GM12865 (cell line): ENCODE measurements at regions not wholly inside any gene's neighbourhood (a gene's known extent, or its start where the extent isn't known, plus 50 kb on each side); places are given as distances from the start of the nearest gene placed in this dataset.

Source experiments
- DNase-seq: peaks from one replicate; pipeline ENCODE4 v3.0.0; 2010; ENCODE audit warnings: low read depth
- H3K4me3 ChIP-seq: 2 replicates; pipeline ENCODE4 v1.5.1; 2011; ENCODE audit warnings: mild to moderate bottlenecking, low read depth, low read length, control low read depth
- TF ChIP-seq, protein P1 (sequence below): IDR thresholded peaks from 2 replicates; pipeline ENCODE4 v1.5.1; 2011; ENCODE audit warnings: low read length, control low read depth, low read depth, inconsistent platforms; ENCODE audit not compliant: insufficient read depth; ENCODE audit errors: missing control alignments

GRCh38 chr17:20920095-20920814 lies 122.6 kb downstream of the USP22 start:
- DNase-seq: no peak
- H3K4me3 ChIP-seq: no peak overlapping the region
- TF ChIP-seq, protein P1, sequence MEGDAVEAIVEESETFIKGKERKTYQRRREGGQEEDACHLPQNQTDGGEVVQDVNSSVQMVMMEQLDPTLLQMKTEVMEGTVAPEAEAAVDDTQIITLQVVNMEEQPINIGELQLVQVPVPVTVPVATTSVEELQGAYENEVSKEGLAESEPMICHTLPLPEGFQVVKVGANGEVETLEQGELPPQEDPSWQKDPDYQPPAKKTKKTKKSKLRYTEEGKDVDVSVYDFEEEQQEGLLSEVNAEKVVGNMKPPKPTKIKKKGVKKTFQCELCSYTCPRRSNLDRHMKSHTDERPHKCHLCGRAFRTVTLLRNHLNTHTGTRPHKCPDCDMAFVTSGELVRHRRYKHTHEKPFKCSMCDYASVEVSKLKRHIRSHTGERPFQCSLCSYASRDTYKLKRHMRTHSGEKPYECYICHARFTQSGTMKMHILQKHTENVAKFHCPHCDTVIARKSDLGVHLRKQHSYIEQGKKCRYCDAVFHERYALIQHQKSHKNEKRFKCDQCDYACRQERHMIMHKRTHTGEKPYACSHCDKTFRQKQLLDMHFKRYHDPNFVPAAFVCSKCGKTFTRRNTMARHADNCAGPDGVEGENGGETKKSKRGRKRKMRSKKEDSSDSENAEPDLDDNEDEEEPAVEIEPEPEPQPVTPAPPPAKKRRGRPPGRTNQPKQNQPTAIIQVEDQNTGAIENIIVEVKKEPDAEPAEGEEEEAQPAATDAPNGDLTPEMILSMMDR: no peak

DNA sequence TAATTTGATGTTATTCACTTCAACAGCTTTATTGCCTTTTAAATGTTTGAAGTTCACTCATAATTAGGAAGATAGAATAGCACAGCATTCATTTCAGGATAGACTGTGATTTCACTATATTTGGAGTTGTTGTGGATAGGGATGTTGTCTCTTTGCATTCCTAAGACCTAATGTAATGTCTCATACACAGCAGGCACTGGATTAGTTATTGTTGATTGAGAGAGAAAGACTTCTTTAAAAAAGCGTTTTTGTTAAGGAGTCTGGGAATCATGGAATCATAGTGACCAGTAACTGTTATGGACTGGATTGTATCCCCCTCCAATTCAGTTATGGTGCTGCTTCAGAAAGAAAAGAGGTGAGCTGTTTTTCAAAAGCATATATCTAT lies 122.0 kb downstream of the USP22 start:
- H3K4me3 ChIP-seq: no peak overlapping the region
- DNase-seq: no peak
- TF ChIP-seq, protein P1: no peak

DNA sequence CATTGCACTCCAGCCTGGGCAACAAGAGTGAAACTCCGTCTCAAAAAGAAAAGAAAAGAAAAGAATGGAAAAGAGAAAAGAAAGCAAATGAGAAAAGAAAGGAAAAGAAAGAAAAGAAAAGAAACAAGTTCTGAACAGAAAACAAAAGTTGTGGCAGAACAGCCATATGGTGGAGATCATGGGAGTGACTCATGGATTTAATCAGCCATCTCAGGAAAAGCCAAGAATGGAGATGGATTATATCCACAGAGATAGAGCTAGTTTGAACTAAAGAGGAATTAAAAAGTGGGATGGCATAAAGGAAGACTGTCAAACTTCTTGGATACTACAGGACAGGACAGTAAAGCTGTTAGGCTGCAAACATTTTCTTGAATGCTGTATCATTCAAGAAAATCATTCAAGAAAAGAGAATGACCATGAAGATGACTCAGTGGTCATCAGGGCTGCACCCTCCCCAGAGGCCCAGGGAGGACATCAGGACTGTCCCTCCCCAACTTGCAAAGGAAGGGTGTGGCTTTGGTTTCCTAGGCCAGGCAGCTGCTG lies 120.6 kb downstream of the USP22 start:
- no peak overlapping the region for H3K4me3 ChIP-seq
- DNase-seq: no peak
- TF ChIP-seq, protein P1: no peak

DNA sequence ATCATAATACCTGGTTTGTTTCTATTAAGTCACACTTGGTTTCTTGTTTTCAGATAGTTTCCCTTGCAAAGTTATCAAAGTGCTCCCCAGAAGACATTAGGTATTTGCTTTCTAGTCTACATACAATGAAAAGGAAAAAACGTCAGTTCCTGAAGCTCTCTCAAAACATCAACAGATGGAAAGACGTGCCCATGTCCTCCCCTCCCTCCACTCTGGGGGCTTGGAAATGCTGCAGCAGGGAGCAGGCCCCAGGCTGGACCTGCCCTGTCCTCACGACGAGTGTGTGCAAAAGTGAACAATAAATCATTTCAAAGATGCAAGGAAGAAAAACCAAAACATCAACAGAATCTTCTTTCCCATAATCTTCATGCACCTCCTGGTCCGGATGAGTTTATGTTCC lies 118.5 kb downstream of the USP22 start:
- TF ChIP-seq, protein P1: no peak
- no peak for DNase-seq
- no peak overlapping the region for H3K4me3 ChIP-seq

DNA sequence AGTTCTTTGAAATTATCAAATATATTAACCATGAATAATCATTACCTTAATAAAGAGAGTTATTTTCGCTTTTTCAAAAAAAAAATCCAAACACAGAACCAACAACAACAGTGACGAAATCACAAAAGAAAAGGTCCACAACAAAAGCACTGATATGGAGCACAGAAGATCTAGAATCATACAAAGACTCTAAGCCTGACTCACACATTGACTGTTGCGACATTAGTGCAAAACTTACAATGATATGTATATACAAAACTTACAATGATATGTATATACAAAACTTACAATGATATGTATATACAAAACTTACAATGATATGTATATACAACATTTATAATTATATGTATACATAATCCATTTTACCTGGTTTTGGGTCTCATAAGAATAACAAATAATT lies 117.7 kb downstream of the USP22 start:
- no peak overlapping the region for H3K4me3 ChIP-seq
- TF ChIP-seq, protein P1: no peak
- DNase-seq: no peak

- TF ChIP-seq, protein P1: no peak
- no peak overlapping the region for H3K4me3 ChIP-seq
- no peak for DNase-seq
These were observed 116.9 kb downstream of the USP22 start for GRCh38 chr17:20925954-20926353.

GRCh38 chr17:20926532-20926931 lies 116.3 kb downstream of the USP22 start:
- TF ChIP-seq, protein P1: no peak
- no peak overlapping the region for H3K4me3 ChIP-seq
- no peak for DNase-seq
